Stimulated activated naive CD8-positive, alpha-beta T cell treated with anti-CD3 and anti-CD28 coated beads, Interleukin-15, Interleukin-2, amounts not matched to agents 100 U/mL and 50 U/mL, for 24 hours (primary cell): ENCODE measurements at regions not wholly inside any gene's neighbourhood (a gene's known extent, or its start where the extent isn't known, plus 50 kb on each side); places are given as distances from the start of the nearest gene placed in this dataset.

Experiments
- ATAC-seq: fragments of 150-1000 bp; cut with Tn5 transposase; one replicate; pipeline ENCODE4 v1.10.0; 2021
- DNase-seq: peaks from one replicate; pipeline ENCODE4 v3.0.0; 2021

DNA sequence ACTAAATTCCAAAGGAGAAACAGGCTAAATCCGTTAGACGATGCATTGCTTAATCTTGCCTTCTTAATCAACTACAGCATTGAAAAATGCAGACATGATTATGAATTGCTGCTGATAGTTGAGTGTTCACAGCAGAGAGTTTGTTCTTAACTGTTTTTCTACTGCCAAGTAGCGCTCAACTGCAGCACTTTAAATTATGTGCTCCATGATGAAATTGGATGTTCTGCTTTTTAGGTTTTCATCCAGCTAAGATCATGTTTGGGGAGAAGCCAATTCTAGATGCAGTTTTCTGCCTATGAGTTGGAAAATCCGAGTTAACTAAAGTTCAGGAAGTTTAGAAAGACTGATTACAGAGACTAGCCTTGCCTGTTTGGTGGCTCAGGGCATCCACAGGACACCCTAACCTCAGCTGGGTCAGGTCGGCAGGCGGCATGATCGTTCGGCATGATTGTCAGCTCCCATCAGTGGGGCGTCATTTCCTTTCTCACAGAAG is 119.4 kb upstream of the PIEZO2 start:
- DNase-seq (no peak), ATAC-seq (no peak)

DNA sequence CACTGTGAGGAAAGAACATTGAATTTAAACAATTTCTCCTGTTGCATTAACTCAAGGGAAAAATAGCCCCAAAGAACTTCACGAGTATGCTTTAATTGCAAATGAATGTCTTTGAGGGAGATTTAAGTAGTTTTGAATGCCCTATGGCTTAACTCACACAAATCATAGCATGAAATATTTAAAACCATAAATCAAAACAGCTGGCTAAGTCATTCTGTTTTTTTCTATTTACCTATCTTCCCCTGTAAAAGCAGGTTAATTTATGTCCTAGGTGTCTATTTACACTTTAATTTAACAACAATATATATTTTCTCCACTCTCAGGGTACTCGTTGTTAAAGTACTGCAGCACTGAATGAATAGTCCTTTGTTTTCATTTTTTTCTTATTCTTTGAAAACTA is 118.8 kb upstream of the PIEZO2 start:
- ATAC-seq = no peak
- DNase-seq = no peak

DNA sequence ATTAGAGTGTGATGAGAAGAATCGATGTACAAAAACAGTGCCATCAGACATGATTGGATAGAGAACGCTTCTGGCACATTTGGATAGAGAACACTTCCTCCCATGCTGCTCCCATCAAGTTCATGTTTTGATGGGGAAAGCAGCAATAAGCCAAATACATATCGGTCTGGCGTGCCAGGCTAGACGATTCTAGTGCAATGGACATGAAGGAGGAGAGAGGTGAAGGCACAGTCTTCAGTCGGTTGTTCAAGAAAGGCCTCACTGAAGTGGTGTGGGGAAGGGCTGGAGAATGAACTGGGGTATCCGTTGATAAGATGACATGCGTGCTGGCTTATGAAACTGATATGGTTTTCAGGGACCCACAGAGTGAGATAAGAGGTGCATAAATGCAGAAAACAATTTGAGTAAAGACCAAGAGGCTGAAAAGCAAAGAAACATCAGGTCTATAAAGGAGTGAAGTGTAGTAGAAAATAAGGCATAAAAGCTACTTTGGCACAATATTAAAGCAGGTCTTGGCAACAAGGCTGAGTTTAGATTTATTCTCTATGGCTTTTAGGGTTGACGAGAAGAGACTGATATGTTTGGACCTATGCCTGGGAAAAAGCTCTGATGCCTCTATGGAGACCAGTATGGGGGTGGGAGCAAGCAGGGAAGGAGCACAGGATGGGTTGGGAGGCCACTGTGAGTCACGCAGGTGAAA is 117.6 kb upstream of the PIEZO2 start:
- no peak for DNase-seq
- no peak for ATAC-seq

DNA sequence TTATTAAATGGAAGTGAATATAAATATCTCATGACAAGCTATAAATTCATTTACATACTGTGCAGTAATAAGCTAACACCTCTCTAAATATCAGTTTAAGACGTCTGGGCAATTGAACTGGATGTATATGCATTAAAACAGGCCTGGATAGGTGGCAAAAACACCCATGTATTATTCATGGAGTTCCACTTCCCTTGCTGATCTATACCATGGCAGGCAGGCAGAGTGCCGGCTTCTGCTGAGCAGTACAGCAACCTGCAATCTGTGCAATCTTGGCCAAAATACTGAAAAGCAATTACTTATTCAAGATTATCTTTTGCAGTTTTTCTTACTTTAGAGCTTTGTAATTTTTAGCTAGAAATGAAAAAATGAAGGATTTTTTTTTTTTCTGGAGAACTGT is 112.1 kb upstream of the PIEZO2 start:
- no peak for DNase-seq
- ATAC-seq = no peak

DNA sequence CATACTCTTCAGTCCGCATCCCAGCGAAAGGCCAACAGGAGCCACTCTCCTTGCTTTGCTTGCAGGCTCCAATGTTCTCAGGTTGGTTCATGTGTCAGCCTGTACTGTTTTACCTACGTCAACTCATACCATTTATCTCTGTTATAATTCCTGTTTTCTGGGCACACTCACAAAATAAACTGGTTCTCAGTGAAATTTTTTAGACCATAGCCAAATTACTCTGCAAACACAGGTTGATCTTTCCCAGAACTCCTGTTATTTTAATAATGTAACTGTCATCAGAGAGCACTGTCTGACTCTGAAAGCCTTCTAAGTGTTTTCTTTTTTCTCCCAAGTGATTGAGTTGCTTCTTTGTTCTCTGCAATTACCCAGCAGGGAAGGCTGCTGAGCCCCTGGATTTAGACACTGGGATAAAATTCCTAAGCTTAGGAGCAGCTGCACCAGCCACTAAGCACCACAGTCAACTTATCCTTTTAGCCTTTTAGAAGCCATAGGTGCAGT is 111.6 kb upstream of the PIEZO2 start:
- ATAC-seq (no peak), DNase-seq (no peak)

GRCh38 chr18:11259469-11260150 is 110.2 kb upstream of the PIEZO2 start:
- no peak for ATAC-seq
- DNase-seq = no peak

DNA sequence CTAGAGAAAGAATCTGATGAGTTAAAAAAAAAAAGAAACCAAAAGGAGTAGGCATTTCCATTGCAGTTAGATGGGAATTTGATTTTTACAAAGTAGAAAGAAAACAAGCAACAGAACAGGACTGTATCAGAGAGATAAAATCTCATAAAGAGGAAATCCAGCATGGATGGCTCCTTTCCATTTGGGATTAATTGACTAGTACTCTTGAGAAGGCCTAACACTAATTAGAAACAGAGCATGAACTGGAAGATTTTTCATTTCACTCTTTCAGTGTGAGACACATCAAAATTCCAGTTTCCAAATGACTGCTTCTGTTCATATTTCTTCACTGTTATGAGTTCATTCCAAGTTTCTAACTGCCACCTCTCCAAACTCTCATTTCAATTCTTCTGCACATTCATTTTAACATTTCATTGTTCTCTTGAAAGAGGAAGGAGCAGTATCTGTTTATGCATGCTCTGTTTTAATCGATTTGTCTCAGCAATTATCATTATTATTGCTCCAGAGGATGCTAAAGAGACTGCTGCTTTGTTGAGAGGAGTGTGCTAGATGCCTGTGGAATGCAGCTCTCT is 108.8 kb upstream of the PIEZO2 start:
- ATAC-seq (no peak), DNase-seq (no peak)

- DNase-seq (no peak), ATAC-seq (no peak)
Observed at GRCh38 chr18:11256251-11256650, 106.9 kb upstream of the PIEZO2 start.

- no peak for ATAC-seq
- DNase-seq = no peak
Observed at GRCh38 chr18:11251891-11252270, 102.5 kb upstream of the PIEZO2 start.

DNA sequence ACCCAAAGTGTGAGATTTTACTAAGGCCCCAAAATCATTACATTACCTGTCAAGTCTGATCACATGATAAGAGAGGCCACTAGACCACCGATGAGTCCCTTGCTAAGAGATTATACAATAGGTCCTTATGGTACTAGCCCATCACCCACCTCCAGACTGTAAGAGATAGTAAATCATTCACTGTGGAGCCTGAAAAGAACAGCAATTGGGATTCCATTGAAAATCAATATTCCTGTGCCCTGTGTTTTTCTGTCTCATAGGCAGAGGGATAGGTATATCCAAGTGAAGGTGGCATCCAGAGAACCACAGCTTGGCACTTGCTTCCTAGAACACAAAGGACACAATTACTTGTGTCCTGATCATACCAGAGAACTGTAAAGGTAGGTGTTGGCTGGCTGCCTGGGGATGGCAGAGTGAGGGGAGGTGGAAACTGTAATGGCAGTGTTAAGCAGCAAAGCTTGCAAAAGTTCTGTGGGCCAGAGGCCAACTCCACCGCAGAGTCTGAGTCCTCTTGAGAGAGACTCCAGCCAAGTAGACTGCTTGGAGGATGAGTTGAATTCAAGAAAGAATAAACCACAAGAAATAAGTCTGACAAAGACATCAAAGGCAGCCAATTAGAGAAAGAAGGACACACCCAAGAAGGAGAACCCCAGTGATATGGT is 102.0 kb upstream of the PIEZO2 start:
- no peak for ATAC-seq
- DNase-seq = no peak

GRCh38 chr18:11249391-11249790 is 100.0 kb upstream of the PIEZO2 start:
- DNase-seq (no peak), ATAC-seq (no peak)

- ATAC-seq = no peak
- DNase-seq = no peak
Observed at GRCh38 chr18:11247381-11247970, 98.1 kb upstream of the PIEZO2 start.

DNA sequence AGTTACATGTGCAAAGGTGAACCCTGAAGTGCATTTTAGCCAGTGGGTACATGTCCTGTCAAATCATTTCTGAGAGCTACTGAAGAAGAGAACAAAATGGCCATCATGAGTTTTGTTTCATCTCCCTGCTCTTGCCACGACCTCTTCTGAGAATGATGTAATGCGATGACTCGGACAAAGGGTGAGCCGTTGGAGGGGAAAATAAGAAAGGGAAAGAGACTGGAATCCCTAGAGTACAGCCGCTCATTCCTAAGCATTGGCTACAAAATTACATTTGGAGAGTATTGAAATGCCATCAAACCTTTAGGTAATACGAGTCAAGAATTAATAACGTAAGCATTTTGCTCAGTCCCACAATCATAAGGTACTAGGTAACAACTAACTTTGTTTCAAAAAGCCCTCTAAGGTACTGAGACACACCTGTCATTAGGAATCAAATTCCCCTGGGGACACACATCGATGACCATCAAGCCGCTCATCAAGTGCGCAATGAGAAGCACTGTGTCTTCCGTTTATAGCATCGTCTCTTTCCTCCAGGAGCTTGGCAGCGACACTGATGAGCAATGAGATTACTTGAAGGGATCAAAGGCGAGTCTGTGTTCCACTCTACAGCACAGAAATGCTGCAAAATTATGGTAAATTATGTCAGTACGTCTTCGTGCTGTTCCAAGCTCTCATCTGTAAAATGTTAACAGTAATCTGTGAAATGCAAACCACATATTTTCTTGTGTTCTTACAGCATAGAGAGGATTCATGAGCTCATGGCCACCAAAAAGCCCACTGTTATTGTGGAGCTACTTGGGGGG is 97.3 kb upstream of the PIEZO2 start:
- ATAC-seq = no peak
- no peak for DNase-seq

- DNase-seq (no peak), ATAC-seq (no peak)
Observed at GRCh38 chr18:11245879-11246278, 96.5 kb upstream of the PIEZO2 start.

DNA sequence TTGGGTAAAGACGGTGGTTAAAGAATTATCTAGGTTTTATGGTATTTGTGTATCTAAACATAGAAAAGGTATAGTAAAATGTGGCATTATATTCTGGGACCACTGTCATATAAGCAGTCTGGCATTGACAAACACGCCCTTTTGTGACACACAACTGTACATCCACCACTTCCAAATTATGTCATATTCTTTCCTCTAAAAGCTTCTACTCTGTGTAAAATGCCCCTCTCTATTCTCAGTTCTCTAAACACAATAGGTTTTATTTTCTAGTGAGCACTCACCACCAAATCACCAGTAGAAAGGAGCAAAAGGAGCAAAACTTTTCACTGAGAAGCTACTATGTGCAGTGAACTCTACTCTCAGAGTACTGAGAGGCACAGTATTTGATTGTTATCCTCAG is 88.1 kb upstream of the PIEZO2 start:
- DNase-seq (no peak), ATAC-seq (no peak)

GRCh38 chr18:11237066-11237465 is 87.7 kb upstream of the PIEZO2 start:
- ATAC-seq (no peak), DNase-seq (no peak)

DNA sequence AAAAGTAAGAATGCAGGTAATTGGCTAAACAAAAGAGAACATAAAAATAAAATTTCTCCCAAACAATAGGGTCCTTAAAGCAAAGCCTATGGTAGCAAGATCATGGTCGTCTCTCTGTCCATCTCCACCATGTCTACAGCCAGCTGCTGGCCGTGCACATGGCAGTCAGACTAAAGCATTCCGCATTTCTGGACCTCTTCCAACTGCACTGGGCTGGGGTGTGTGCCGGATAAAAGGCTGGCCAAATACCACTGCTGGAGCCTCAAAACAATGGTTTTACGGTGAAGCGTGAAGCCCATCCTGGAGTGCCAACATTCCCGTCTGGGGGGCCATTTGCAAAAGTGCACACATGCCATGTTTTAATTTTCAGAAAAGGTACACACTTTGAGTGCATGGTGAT is 74.8 kb upstream of the PIEZO2 start:
- DNase-seq = no peak
- ATAC-seq = no peak

DNA sequence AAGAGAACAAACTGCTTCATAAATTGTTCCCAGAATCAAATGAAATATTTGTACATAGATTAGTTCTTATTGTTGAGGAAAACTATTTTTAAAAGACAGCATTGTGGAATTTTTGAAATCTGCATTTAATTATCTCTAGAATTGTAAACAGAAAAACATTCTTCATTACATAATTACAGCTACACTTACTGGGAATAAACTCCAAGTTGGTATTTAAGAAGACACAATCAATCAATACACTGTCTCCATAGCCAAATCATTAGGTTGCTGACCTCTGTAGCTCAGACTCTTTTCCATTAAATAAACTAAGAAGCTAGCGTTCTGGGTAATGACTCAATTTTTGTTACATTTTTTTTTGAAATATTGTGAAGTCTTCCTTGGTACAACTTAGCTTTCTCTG is 70.2 kb upstream of the PIEZO2 start:
- DNase-seq (no peak), ATAC-seq (no peak)

GRCh38 chr18:11215216-11215615 is 65.8 kb upstream of the PIEZO2 start:
- DNase-seq (no peak), ATAC-seq (no peak)

- ATAC-seq (no peak), DNase-seq (no peak)
Observed at GRCh38 chr18:11204020-11204419, 54.7 kb upstream of the PIEZO2 start.

- no peak for DNase-seq
- ATAC-seq = no peak
Observed at GRCh38 chr18:11199477-11199876, 50.1 kb upstream of the PIEZO2 start.
